ENCODE measurements at regions not wholly inside any gene's neighbourhood (a gene's known extent, or its start where the extent isn't known, plus 50 kb on each side); places are given as distances from the start of the nearest gene placed in this dataset.

- no peak for TF ChIP-seq TCF7 (CRISPR knock-in tag; IDR thresholded peaks at IDR 0.05; ENCODE audit: low read depth)
- no peak for TF ChIP-seq ARID4B (CRISPR knock-in tag; IDR thresholded peaks at IDR 0.05; ENCODE audit: borderline replicate concordance)
- TF ChIP-seq NR3C1 (CRISPR knock-in tag; conservative IDR thresholded peaks at IDR 0.05; ENCODE audit: low read depth) = no peak
- no peak for TF ChIP-seq JUN (CRISPR knock-in tag; IDR thresholded peaks at IDR 0.05)
- TF ChIP-seq CTCF (IDR thresholded peaks at IDR 0.05) = no peak
- no peak for TF ChIP-seq AFF4 (CRISPR knock-in tag; IDR thresholded peaks at IDR 0.05; ENCODE audit: borderline replicate concordance)
- TF ChIP-seq ZNF512 (CRISPR knock-in tag; IDR thresholded peaks at IDR 0.05; ENCODE audit: borderline replicate concordance) = no peak
- TF ChIP-seq MAX (CRISPR knock-in tag; IDR thresholded peaks at IDR 0.05) = no peak
- no peak for TF ChIP-seq NFE2L1 (CRISPR knock-in tag; IDR thresholded peaks at IDR 0.05)
- no peak for TF ChIP-seq E2F4 (CRISPR knock-in tag; IDR thresholded peaks at IDR 0.05; ENCODE audit: borderline replicate concordance, low read depth)
- no peak for TF ChIP-seq GABPB1 (CRISPR knock-in tag; IDR thresholded peaks at IDR 0.05)
Measured at GRCh38 chr4:139606579-139607501, 50.8 kb upstream of the SETD7 start.

Measured in WTC11 (cell line).